Femur (tissue), 1 donor: ENCODE measurements at regions not wholly inside any gene's neighbourhood (a gene's known extent, or its start where the extent isn't known, plus 50 kb on each side); places are given as distances from the start of the nearest gene placed in this dataset.

Experiments
- DNase-seq: peaks from one replicate; pipeline ENCODE4 v3.0.0-alpha.2; 2017

DNA sequence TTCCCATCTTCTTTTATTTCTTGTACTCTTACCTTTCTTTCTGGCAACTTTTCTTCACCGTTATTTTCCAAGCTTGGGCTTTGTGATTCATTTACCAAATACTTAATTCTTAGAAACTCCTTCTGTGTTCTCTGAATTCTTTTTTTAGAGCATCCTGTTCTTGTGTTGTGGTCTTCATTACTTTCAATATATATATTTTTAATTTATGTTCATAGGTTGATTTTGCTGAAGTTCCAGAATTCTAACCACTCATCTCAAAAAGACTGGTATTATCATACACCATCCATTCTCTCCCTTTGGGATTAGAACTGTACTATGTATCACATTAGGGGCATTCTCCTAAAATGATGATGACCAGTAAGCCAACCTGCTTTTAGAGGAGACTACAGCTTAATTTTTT is 362.3 kb upstream of the CBLB start:
- DNase-seq: no peak

DNA sequence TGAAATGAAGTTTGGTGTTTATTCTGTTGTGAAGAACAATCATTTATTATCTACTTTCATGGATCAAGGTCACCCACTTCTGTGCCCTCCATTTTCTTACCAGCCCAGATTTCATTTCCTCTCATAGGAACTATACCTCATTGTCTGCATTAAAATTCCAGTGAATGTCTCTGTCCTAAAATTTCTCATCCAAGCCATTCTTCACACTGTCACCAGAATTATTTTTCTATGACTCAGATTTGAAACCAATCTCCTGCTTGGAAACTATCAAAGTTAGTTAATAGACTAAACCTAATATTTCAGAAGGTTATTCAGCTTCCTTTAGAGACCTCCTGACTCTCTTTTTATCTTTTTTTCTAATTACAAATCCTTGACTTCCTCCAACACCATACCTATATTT is 364.1 kb upstream of the CBLB start:
- no peak for DNase-seq

DNA sequence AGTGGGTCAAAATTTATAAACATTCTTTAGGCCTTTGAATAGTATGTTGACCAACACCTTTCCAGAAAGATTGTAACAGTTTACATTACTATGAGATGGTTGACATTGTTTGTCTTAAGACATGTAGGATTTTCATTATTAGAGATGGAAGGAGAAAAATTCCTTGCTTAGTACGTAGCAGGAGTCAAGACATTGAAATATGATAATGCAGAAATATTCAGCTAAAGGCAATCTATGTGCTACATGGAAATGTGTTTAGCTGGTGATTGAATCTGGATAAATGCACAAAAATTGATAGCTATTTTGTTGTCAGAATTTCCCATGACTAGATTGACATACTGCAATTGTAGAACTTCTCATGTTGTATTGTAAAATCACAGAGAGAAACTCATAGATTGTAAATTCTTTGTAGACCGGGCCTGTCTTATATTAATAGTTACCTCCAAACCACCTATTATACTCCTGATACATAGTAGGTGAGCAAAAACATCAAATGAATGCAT is 370.4 kb upstream of the CBLB start:
- no peak for DNase-seq

DNA sequence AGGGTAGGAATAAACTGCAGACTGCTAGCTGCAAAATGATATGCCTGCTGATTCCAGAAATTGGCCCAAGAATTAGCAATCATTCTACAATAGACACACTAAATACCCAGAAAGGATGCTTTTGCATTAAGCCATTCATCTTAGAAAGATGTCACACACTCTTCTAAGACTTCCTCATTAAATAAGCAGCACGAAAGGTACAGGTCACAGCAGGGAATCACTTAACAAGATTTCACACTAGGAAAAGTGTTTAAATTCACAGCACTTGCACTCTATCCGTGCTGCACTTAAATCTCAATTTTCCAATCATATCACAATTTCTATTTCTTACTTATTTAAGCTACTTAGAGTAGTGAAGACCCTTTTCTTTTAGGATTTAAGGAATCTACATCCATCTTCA is 372.8 kb upstream of the CBLB start:
- no peak for DNase-seq

DNA sequence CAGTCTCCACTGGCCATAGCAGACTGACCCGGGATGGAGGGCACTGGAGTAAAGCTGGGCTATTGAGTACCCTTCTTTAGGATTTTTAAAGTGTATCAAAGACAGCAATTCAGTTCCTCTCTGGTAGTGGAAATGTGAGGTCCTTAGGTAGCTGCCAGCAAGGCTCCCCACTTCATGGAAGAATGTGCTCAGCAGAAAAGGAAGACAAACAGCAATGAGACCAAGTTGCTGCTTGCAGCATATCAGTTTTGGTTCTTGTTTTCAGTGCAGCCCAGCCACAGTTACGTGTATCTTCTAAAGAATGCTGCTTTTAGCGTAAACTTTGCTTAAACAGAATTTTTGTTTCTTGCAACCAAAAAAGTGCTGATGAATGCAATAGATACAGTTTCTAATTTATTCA is 374.0 kb upstream of the CBLB start:
- no peak for DNase-seq

DNA sequence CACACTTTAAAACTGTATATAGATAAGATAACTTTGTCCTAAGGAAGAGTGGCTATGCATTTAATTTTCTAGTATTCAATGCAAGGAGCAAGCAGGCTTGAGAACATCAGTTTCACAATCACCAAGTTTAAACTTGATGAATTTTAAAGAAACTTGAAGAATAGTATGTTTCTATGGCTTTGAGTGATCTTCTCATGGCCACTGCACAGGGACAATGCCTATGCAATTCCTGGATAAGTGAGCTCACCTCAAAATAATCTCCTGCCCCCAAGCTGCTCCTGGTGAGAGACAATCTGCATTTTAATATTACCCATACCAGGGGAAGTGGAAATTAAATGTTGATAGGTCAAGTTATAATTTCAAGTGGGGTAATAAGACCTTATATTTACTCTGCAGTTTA is 376.6 kb upstream of the CBLB start:
- DNase-seq: no peak

DNA sequence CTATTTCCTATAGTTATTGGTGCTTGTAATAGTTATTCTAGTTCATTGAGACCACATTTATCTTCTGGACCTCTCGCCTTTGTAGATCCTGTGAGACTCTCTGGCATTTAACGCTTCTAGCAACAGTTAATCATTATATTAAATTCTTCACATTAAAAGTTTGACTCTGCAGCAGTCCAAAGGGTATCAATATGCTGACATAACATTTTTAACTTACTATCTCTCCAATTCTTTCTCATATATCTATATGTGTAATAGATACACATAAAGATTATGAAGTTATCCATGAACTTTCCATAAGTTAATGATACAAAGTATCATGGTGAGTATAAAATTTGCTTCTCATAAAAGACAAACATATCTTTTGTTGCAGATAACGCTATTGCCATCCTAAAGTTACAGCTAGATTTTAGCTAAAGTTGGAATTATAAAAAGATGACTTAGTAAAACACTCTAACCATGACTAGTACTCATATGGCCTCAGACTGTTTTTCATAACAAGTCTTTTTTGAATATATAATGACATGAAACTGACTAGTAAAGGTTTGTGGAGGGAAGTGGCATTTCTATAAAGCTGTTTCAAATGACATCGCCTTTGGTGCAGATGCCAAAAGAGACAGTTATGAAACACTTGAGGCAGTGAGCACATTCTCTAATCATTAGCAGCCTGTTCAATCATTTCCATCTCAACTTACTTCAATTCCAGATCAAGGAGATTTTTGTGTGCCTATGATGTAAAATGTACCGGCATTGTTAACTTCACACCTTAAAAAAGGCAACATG is 379.3 kb upstream of the CBLB start:
- no peak for DNase-seq

DNA sequence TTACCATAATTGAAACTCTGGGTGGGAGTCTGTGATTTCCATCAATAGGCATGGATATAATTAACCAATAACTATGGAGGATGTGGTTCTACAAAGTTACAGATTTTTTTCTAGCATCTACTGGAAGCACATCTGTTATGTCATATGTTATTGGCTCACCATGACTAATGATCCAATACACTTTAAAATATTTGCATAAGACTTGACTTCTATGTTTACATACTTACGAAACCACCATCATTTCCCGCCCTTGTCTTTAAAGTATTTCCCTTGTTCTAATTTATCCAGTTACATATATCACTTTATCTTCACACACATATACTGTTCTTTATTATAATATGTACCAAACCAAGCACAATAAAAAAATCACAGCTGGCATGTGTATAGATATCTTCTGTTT is 380.3 kb upstream of the CBLB start:
- DNase-seq: no peak

DNA sequence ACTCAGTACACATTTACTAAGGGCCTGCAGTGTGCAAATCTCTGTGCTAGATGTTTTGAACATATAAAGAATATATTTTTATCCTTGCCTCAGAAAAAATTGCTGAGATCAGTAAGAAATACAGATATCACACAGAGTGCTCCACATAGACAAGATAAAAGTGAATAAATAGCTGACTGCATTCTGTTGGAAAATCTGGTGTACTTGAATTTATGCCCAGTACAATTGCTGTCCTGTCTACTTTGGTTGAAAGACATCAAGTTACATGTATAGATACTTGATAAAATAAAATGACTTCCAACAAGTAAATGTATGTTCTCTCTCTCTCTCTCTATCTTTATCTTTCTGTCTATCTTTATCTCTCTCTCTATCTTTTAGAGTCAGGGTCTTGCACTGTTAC is 381.2 kb upstream of the CBLB start:
- DNase-seq: no peak

DNA sequence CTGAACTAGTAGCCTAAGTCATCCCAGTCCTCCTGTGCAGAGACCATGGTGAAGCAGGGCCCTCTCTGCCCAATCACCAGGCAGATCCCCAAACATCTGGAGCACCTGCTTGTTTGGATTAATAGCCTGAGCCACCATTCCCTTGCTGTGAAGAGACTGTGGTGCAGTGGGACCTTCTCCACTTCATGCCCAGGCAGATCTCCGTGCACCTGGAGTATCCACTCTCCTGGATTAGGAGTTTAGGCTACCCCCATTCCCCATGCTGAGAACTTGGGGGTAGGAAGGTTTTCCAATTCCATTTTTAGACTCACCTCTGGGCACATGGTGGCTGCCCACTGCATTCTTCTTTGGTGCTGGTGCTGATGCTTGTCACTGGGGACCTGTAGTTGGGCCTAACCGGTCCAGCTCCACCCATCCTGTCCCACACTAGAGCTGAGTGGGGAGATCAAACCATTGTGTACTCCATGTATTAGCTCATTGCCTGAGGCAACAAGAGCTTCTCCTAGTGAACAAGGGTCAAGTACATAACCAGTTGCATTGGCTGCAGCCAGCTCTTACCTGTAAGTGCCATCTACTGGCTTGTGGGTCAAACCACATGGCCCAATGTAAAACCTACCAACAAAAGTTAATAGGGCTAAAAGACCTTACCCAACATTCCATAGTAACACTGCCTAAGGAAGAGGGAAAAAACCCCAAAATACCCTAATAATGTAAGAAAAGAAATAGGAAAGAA is 382.5 kb upstream of the CBLB start:
- no peak for DNase-seq

DNA sequence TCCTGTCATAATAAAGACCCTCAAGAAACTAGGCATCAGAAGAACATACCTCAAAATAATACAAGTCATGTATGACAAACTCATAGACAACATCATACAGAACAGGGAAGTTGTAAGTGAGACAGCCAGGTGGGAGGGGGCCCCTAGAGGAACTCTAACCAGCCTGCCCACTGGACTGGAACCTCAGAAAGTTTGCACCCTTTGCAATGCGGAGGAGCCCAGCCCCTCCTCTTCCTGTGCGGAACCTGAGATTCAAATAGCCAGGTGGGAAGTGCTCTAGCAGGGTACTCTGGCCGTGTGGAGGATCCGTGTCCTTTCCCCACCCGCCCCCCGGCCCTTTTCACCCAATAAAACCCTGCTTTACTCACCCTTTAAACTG is 387.0 kb upstream of the CBLB start:
- DNase-seq: peak; percentile 30

DNA sequence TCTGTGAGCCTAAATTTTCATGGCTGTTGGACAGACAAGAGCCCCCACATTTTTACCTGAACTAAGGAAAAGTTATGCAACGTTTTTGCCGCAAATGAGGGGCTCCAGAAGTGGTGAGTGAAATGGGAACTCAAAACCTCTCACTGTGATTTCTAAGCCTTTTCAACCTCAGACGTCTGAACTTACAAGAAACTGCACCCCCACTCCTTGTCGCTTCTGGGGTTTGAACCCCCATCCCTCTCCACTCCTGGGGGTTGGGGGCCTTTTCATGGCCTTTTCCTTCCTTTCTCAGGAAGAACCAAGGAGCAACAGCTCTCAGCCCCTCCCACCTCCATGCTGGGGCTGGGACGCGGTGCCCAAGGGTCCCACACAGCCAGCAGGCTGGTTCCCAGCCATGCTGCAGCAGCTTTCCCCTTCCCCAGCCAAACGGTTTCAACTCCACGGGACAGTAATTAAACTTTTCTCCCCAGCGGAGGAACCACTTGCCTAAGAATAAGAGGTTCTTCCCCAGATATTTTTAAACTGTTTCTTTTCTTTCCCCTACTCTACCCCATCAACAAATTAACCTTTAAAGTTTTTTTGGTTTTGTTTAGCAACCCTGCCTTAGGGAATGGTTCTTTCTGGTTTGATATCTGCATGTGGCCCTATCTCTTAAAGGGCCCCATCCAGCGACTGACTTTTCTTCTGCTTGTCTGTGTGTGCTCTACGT is 387.6 kb upstream of the CBLB start:
- DNase-seq: no peak

DNA sequence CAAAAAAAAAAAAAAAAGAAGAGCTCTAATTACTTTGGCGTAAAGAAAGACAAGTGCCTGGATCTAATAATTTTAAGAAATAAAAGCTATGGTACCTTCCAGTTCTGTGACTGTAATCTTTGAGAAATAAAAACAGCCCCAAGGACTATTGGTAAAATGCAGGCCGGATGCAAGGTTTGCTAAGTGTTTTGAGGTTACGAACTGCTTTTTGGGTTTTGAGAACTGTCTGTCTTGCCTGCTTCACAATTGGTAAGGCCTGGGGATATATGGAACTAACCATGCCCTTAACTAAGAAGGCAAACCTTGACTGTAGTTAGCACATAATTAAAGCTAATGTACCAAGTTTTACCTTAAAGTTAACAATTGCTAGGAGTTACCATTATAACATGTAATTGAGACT is 388.4 kb upstream of the CBLB start:
- DNase-seq: no peak

DNA sequence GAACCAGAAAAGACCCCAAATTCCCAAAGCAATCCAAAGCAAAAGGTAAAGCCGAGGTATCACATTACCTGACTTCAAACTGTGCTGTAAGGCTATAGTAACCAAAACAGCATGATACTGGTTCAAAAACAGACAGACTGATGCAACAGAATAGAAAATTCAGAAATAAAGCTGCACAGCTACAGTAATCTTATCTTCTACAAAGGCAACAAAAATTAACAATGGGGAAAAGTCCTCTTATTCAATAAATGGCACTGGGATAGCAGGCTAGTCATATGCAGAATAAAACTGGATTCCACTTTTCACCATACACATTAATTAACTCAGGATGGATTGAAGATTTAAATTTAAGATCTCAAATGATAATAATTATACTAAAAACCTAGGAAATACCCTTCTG is 392.6 kb upstream of the CBLB start:
- no peak for DNase-seq

DNA sequence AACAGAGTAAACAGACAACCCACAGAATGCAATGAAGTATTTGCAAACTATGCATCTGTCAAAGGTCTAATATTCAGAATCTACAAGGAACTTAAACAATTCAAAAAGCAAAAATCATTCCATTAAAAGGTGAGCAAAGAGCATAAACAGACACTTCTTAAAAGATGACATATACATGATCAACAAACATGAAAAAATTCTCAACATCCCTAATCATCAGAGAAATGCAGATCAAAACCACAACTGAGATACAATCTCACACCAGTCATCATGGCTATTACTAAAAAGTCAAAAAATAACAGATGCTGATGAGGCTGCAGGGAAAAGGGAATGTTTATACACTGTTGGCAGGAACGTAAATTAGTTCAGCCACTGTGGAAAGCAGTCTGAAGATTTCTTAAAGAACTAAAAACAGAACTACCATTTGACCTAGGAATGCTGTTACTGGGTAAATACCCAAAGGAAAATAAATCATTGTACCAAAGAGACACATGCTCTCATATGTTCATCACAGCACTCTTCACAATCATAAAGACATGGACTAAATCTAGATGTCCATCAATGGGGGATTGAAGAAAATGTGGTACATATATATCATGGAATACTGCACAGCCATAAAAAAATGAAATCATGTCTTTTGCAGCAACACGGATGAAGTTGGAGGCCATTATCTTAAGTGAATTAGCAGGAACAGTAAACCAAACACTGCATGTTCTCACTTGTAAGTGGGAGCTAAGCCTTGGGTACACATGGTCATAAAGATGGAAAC is 393.3 kb upstream of the CBLB start:
- DNase-seq: no peak

DNA sequence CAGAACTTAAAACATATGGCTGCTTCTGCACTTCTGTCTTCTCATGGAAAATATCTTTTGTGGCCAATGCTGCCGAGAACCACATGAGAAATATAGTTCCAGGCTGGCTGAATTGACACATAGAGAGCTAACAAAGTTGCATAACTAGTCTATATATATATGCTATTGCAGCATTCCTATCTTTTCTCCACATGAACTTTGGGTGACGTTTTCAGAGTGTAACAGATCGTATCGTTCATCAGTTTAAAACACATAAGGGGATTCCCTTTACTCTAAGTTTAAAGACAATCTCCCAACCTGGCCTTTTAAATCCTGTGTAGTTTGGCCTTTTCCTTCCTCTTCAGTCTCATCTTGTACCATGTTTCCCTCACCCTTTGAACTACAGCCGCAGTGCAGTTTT is 394.2 kb upstream of the CBLB start:
- DNase-seq: no peak

DNA sequence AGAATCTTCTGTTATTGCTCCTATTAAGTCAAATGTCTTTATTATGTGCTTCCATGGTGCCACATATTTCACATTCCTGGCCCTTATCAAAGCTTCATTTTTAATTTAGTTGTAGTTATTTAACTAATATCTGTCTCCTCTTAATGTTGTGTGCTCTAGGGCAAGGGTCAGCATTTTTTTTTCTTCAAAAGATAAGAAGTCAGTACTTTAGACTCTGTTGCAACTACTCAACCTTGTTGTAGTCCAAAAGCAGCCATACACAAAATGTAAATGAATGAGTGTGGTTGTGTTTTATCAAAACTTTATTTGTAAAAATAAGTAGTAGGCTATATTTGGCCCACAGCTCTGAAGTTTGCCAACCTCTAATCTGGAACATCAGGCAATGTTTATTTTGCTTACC is 394.7 kb upstream of the CBLB start:
- DNase-seq: no peak

DNA sequence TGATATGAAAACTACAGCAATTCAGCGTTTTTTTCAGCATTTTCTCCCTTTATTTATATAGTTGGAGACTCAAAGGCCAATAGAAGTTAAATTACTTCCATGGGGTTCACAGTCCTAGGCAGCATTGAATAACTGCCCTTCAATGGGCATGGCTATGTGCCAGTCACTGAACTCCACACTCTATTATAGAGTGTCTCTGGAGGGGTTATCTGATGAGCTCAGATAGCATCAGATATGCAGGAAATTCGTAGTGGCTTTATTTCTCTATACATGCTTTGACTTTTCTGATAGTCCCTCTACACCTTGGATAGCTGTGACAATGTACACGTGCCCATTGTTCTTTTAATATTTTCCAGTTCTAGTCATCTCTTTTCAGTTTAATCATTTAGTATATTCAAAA is 396.9 kb upstream of the CBLB start:
- DNase-seq: no peak

DNA sequence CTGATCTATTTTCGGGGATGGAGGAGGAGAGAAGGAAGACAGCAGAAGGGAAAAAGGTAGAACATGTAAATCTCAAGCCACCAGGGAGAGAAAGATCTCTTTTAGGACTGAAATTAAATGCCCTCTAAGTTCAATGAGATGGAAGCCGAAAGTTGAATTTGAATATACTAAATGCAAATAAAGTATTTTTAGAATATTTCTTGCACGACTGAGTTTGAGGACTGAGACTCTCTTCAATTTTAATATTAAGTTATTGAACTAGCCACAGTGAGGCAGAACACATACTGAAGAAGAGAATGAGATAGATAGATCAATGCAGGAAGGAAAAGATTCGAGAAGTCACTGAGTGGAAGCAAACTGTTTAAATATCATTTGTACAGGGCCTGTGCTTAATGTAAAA is 399.9 kb upstream of the CBLB start:
- DNase-seq: no peak

DNA sequence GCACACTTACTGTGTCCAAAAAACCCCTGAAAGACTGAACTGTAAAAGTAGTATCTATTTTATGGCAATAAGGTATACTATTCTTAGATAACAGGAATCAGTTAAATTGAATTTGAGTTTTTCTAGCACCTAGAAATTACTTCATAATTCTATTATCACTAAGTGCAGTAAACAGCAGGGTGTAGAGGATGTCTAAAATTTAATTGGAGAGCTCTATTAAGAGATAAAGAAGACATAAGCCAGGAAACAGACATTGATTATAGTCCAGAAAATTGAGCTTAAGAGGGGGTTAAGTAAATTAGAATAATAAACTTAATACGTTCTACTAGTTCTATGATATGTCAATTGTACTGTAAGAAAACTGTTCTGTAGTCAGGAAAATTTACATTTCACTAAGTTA is 403.5 kb upstream of the CBLB start:
- no peak for DNase-seq

DNA sequence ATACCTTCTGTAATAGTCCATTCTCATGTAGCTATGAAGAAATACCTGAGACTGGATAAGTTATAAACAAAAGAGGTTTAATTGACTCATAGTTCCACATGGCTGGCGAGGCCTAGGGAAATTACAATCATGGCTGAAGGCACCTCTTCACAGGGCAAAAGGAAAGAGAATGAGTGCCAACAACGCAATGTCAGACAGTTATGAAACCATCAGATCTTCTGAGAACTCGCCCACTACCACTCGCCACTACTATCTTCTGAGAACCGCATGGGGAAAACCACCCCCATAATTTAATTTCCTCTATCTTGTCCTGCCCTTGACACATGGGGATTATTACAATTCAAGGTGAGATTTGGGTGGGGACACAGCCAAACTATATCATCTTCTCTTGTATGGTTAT is 406.8 kb upstream of the CBLB start:
- no peak for DNase-seq

DNA sequence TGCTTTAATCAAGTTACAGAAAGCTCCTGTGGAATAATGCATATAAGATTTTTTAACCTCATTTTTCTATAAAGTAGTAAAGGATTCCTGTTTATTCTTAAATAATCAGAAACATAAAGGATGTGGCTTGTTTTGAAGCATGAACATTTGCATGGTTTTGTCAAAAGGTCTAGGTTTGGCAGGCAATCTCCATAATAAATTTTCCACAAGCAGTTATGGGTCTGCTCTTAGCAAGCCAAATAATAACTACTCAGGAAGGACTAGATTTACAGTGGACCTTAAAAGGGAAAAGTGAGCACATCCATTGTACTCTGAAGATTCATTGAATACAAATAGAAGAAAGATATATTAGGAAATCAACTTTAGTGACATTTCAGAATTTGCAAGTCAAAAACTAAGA is 407.3 kb upstream of the CBLB start:
- DNase-seq: no peak
